ENCODE measurements at regions not wholly inside any gene's neighbourhood (a gene's known extent, or its start where the extent isn't known, plus 50 kb on each side); places are given as distances from the start of the nearest gene placed in this dataset.
"Not testable (repeated sequence)": the region's sequence is repeated elsewhere in the genome, so short reads cannot be mapped to it uniquely, and the experiment has no call there.

- DNase-seq: no peak
These were observed 207.5 kb downstream of the ZNF608 start for GRCh38 chr5:124538931-124539330.

GRCh38 chr5:124538191-124538590 is 208.2 kb downstream of the ZNF608 start:
- DNase-seq: no peak

GRCh38 chr5:124537522-124537921 is 208.9 kb downstream of the ZNF608 start:
- DNase-seq: no peak

- no peak for DNase-seq
These were observed 209.3 kb downstream of the ZNF608 start for GRCh38 chr5:124537107-124537506.

GRCh38 chr5:124536333-124536732 is 210.1 kb downstream of the ZNF608 start:
- no peak for DNase-seq

GRCh38 chr5:124530916-124531315 is 215.5 kb downstream of the ZNF608 start:
- no peak for DNase-seq

GRCh38 chr5:124528838-124529237 is 217.6 kb downstream of the ZNF608 start:
- DNase-seq: no peak

GRCh38 chr5:124527220-124527991 is 219.0 kb downstream of the ZNF608 start:
- DNase-seq: no peak

- DNase-seq: not testable (repeated sequence)
These were observed 220.4 kb downstream of the ZNF608 start for GRCh38 chr5:124526079-124526478.

GRCh38 chr5:124524552-124525232 is 221.7 kb downstream of the ZNF608 start:
- no peak for DNase-seq

GRCh38 chr5:124523897-124524296 is 222.5 kb downstream of the ZNF608 start:
- DNase-seq: no peak

- no peak for DNase-seq
These were observed 223.4 kb downstream of the ZNF608 start for GRCh38 chr5:124522992-124523391.

- no peak for DNase-seq
These were observed 224.8 kb downstream of the ZNF608 start for GRCh38 chr5:124521461-124522230.

GRCh38 chr5:124519396-124519795 is 227.0 kb downstream of the ZNF608 start:
- DNase-seq: no peak

- no peak for DNase-seq
These were observed 229.9 kb downstream of the ZNF608 start for GRCh38 chr5:124516567-124516966.

- no peak for DNase-seq
These were observed 230.8 kb downstream of the ZNF608 start for GRCh38 chr5:124515497-124516245.

GRCh38 chr5:124514956-124515355 is 231.5 kb downstream of the ZNF608 start:
- DNase-seq: no peak

- no peak for DNase-seq
These were observed 233.3 kb downstream of the ZNF608 start for GRCh38 chr5:124512952-124513632.

GRCh38 chr5:124512236-124512635 is 234.2 kb downstream of the ZNF608 start:
- no peak for DNase-seq

GRCh38 chr5:124511791-124512190 is 234.6 kb downstream of the ZNF608 start:
- no peak for DNase-seq

- DNase-seq: no peak
These were observed 238.8 kb downstream of the ZNF608 start for GRCh38 chr5:124507688-124508087.
